ENCODE measurements at regions not wholly inside any gene's neighbourhood (a gene's known extent, or its start where the extent isn't known, plus 50 kb on each side); places are given as distances from the start of the nearest gene placed in this dataset.

- TF ChIP-seq, protein P1, sequence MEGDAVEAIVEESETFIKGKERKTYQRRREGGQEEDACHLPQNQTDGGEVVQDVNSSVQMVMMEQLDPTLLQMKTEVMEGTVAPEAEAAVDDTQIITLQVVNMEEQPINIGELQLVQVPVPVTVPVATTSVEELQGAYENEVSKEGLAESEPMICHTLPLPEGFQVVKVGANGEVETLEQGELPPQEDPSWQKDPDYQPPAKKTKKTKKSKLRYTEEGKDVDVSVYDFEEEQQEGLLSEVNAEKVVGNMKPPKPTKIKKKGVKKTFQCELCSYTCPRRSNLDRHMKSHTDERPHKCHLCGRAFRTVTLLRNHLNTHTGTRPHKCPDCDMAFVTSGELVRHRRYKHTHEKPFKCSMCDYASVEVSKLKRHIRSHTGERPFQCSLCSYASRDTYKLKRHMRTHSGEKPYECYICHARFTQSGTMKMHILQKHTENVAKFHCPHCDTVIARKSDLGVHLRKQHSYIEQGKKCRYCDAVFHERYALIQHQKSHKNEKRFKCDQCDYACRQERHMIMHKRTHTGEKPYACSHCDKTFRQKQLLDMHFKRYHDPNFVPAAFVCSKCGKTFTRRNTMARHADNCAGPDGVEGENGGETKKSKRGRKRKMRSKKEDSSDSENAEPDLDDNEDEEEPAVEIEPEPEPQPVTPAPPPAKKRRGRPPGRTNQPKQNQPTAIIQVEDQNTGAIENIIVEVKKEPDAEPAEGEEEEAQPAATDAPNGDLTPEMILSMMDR (conservative IDR thresholded peaks at IDR 0.05), result peak; percentile 55
- TF ChIP-seq ZFX (IDR thresholded peaks at IDR 0.05), result no peak
These were observed 174.7 kb upstream of the PRDM9 start for GRCh38 chr5:23332650-23333251.
